ENCODE measurements at regions not wholly inside any gene's neighbourhood (a gene's known extent, or its start where the extent isn't known, plus 50 kb on each side); places are given as distances from the start of the nearest gene placed in this dataset.

DNA sequence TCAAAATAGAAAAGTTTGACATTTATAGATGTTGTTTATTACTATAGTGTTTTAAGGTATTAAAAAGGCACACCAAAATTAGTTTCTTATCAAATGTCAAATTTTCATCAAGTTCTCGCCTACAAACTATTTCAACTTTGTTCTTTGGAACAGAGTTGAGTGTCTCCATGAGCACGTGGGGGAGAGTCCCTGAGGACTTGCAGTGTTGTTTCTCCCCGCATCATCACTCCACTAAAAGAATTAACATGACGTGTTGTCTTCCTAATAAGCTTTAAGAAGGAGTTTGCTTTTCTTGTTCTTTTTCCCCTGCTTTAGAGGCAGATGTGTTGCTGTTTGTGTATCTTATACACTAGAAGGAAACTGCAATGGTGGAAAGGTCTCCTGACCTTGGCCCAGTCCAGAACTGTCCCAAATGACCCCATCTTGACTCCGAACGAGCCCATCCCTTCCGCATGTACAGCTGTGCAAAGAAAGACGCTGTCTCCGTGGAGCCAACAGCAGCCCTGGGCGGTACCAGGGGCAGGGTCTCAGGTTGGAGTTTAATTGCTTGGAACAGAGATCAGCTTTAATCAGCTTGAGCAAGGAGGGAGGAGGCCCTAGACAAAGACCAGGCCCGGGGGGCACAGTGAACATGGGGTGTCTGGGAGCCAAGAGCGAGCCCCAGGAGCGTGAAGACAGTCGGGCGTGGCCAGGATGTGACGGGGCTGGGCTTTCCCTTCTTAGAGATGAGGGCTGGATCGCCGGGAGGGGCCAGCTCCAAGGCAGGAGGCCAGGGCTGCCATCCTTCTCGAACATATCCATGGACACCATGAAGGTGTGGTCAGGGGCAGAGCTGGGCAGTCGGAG lies 215.4 kb upstream of the RTL1 start:
- DNase-seq (ENCODE audit: low read depth in 1 of 2, low spot score in 1 of 2): no peak

- no peak for DNase-seq (ENCODE audit: low read depth in 1 of 2, low spot score in 1 of 2)
These were observed 216.5 kb upstream of the RTL1 start for GRCh38 chr14:101119830-101120571.

GRCh38 chr14:101120641-101121507 lies 217.4 kb upstream of the RTL1 start:
- no peak for DNase-seq (ENCODE audit: low read depth in 1 of 2, low spot score in 1 of 2)

- no peak for DNase-seq (ENCODE audit: low read depth in 1 of 2, low spot score in 1 of 2)
These were observed 218.1 kb upstream of the RTL1 start for GRCh38 chr14:101121508-101122139.

- no peak for DNase-seq (ENCODE audit: low read depth in 1 of 2, low spot score in 1 of 2)
These were observed 219.0 kb upstream of the RTL1 start for GRCh38 chr14:101122237-101123141.

DNA sequence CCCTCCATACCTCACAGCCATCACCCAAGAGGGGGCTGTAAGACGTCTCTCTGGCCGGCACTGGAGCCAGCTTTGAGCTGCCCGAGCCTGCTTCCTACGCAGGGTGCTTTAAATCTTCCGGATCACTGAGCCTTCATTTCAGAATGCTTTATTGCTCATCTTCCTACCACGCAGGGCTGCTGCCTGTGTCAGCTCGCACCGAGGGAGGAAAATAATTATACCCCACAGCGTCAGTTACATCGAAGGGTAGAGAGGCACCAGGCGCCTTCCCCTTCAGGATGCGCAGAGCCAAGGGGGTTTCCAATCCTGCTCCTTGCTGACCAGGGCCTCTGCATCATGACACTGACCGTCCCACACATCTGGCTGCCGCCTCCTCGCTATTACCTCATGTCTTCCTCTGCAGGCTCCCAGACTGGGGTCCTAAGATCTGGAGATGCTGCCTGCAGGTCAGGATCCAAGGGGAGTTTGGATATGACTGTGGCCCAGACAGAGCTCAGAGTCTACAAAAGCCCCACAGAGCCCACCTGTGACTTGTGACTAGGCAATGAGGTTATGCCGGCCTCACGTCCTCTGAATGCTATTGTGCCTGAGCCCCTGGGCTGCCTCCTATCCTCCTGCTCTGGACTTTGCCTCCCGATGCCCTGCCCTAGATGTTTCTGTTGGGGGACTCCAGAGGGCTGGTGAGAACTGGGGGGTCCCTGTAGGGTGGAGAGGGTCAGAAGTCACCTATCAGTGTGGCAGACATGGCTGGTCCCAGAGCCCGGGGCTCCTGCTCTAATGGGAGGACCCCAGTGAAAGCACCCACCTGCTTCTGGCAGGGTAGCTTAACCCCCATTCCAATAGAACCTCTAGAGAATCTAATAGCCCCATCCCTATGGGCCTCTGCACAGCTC lies 220.3 kb upstream of the RTL1 start:
- DNase-seq (ENCODE audit: low read depth in 1 of 2, low spot score in 1 of 2): no peak

DNA sequence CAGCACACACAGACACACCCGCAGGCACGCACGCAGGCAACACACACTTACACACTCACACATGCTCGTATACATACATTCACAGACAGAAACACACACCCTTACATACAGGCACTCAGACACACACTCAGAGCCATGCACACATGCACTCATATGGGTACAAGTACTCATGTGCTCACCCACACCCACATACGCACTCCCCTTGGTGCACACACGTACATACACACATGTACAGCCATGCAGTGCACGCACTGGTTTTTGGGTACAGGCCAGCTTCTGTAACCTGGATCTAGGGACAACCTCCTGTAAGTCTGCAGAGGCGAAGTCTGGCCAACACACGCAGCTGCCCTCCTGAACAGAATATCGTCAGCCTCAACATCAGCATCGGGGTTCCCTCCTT lies 221.3 kb upstream of the RTL1 start:
- DNase-seq (ENCODE audit: low read depth in 1 of 2, low spot score in 1 of 2): no peak

DNA sequence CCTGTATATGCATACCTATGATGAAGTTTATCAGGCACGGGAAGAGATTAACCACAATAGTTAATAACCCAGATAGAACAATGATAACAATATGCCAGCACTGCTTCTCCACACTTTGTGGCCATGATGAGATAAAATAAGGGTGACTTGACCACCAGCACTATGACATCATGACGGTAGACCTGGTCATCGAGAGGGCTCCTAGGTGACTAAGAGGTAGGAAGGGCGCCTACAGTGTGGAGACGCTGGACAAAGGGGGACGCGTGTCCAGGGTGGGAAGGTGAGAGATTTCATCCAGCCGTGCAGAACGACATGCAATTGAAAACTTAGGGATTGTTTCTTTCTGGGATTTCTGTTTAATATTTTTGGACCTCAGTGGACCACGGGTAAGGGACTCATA lies 221.8 kb upstream of the RTL1 start:
- no peak for DNase-seq (ENCODE audit: low read depth in 1 of 2, low spot score in 1 of 2)

GRCh38 chr14:101125719-101126651 lies 222.5 kb upstream of the RTL1 start:
- no peak for DNase-seq (ENCODE audit: low read depth in 1 of 2, low spot score in 1 of 2)

- DNase-seq (ENCODE audit: low read depth in 1 of 2, low spot score in 1 of 2): no peak
These were observed 223.2 kb upstream of the RTL1 start for GRCh38 chr14:101126731-101127130.

- DNase-seq (ENCODE audit: low read depth in 1 of 2, low spot score in 1 of 2): no peak
These were observed 223.7 kb upstream of the RTL1 start for GRCh38 chr14:101127224-101127623.

DNA sequence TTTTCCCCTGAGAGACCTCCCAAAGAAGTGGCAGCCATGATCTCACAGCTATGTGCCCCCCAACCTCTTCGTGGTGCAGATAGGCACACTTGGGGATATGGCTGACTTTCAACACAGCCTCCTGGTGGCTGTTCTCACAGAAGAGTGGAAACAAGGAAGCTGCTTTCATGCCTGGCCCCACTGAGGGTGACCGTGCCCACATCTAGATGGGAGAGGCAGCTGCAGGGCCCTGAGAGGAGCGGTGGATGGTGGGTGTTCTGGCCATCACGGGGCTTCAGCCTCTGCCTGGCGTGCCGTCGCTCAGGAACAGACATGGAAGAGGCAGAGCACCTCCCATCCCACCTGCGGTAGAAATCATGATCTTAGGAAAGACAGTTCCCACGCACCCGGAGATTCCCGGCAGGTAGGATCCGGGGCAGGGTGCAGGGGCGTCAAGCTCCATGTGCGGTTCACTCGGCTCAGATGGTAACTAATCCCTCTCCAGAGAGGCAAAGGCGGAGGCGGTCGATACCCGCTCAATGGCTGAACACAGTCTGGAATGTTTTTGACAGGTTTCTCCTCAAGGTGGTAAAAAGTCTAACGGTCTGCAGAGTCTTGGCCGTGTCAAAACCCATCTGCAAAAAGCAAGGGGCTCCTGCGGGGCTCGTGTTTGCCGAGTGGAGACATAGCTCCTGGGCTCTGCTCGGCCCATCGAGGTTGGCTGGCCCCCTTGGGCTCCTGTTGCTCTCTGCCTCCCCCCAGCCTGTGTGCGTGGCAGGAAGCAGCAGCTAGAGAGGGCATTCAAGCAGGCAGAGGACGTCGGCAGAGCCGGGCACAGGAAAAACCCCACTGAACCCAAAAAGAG lies 225.2 kb upstream of the RTL1 start:
- no peak for DNase-seq (ENCODE audit: low read depth in 1 of 2, low spot score in 1 of 2)

DNA sequence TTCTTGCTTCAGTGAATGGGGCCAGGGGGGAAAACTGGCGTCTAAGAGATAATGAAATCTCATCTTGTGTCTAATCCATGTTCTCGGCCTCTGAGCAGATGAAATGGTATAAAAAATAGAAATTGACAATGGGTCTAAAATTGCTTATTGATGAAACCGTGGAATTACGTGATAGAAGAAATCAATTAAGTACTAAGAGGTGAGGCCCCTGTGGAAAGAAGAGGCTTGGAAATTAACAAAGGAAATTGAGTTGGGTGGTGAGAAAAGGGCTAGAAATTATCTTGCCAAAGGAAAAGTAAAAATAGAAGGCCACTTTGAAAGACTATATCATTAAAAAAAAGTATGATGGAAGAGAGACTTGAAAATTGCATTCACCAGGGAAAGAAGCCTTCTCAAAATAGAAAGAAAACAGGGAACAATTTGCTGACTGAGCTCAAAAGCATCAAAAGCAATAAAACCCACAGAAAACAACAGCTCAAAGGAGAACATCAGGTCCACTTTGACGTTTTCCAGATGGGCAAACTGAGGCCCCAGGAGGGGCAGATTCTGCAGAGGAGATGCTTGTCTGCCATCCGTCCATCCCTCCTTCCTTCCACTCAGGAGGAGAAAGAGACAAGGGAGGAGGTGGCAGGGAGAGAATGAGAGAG lies 226.1 kb upstream of the RTL1 start:
- DNase-seq (ENCODE audit: low read depth in 1 of 2, low spot score in 1 of 2): no peak

DNA sequence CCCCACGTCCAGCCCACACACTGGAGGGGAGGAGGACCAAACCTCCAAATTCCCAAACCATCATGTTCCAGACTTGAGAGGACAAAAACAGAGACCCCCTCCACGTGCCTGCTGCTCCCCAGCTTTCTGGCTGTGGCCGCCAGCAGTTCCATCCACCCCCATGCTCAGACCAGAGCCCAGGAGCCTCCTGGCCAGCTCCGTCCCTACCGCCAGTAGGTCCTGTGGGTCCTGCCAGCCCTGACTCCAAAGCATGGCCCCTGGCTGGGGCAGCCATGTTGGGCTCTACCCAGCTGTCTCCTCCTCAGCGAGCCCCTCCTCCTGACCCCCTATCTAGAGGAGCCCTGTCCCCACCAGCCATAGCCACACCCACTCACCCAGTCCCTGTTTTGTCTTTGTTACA lies 227.3 kb upstream of the RTL1 start:
- DNase-seq (ENCODE audit: low read depth in 1 of 2, low spot score in 1 of 2): no peak

GRCh38 chr14:101131451-101131916 lies 228.0 kb upstream of the RTL1 start:
- DNase-seq (ENCODE audit: low read depth in 1 of 2, low spot score in 1 of 2): no peak

DNA sequence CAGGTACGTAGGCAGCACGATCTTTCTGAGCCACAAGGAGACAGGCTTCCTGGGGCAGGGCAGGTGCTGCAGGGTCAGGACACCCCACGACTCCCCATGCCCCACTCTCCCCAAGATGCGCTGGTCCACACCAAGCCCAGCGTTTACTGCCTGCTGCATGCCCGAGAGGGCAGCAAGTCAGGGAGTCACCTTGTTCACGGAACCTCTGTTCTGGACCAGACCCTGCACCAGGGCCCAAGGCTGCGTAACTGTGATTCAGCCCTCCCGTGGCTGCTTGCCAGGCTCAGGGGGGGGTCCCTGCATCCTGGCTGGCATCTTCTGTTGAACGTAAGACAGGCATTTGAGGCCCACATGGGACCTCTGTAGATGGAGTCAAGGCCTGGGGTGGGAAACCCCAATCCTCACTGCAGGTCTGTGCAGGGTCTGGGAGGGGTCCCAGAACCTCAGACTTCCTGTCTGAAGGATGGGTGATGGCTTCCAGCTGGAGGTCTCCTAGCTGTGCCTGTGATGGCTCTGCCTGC lies 228.6 kb upstream of the RTL1 start:
- DNase-seq (ENCODE audit: low read depth in 1 of 2, low spot score in 1 of 2): no peak

Data from activated T-helper 1 cell treated with anti-CD3 and anti-CD28 coated beads, Interleukin-2, amount 50 U/mL, for 16 hours (primary cell).